GM23338 (cell line): ENCODE measurements at regions not wholly inside any gene's neighbourhood (a gene's known extent, or its start where the extent isn't known, plus 50 kb on each side); places are given as distances from the start of the nearest gene placed in this dataset.

Experiments
- ATAC-seq: fragments of 200-7000 bp; cut with Tn5 transposase; 3 replicates; pipeline ENCODE4 v1.9.1; 2020
- DNase-seq: peaks from one replicate; pipeline ENCODE4 v3.0.0-alpha.2; 2015; ENCODE audit warnings: low spot score
- H2AFZ ChIP-seq: fragments of 200-600 bp; sonication (generic); 2 replicates; pipeline ENCODE4 v1.8.0; 2016; ENCODE audit warnings: antibody characterized with exemption, mild to moderate bottlenecking, moderate library complexity
- H3F3A ChIP-seq: fragments of 200-600 bp; sonication (generic); replicated peaks from 2 replicates; pipeline ENCODE4 v1.8.0; 2017; ENCODE audit warnings: antibody characterized with exemption, mixed run types, low read depth
- H3K27ac ChIP-seq: fragments of 200-600 bp; sonication (generic); 2 replicates; pipeline ENCODE4 v1.6.1; 2016; ENCODE audit warnings: low read depth
- H3K27me3 ChIP-seq: fragments of 200-600 bp; sonication (generic); 2 replicates; pipeline ENCODE4 v1.8.0; 2016; ENCODE audit warnings: mild to moderate bottlenecking, mixed run types, moderate library complexity; ENCODE audit not compliant: insufficient read depth
- H3K36me3 ChIP-seq: fragments of 200-600 bp; sonication (generic); 2 replicates; pipeline ENCODE4 v1.8.0; 2016; ENCODE audit warnings: mild to moderate bottlenecking; ENCODE audit not compliant: insufficient read depth
- H3K4me1 ChIP-seq: fragments of 200-600 bp; sonication (generic); 2 replicates; pipeline ENCODE4 v1.8.0; 2016; ENCODE audit warnings: mild to moderate bottlenecking, moderate library complexity; ENCODE audit not compliant: insufficient read depth
- H3K4me2 ChIP-seq: fragments of 200-600 bp; sonication (generic); 2 replicates; pipeline ENCODE4 v1.7.1; 2017; ENCODE audit warnings: mixed run types
- H3K4me3 ChIP-seq: fragments of 200-600 bp; sonication (generic); 2 replicates; pipeline ENCODE4 v1.6.1; 2016; ENCODE audit warnings: mixed run types
- H3K79me2 ChIP-seq: fragments of 200-600 bp; sonication (generic); replicated peaks from 2 replicates; pipeline ENCODE4 v1.8.0; 2017; ENCODE audit warnings: mild to moderate bottlenecking; ENCODE audit not compliant: insufficient read depth
- H3K9me2 ChIP-seq: fragments of 200-600 bp; sonication (generic); 2 replicates; pipeline ENCODE4 v1.8.0; 2017; ENCODE audit not compliant: insufficient read depth
- H4K20me1 ChIP-seq: fragments of 200-600 bp; sonication (generic); replicated peaks from 2 replicates; pipeline ENCODE4 v1.8.0; 2017; ENCODE audit warnings: mild to moderate bottlenecking; ENCODE audit not compliant: insufficient read depth
- H3K27ac Mint-ChIP-seq: 2 replicates; pipeline ENCODE4 v1.8.0; 2020; ENCODE audit warnings: inconsistent platforms, mild to moderate bottlenecking, moderate library complexity, mixed read lengths
- H3K27me3 Mint-ChIP-seq: 3 replicates; pipeline ENCODE4 v1.8.0; 2022; ENCODE audit warnings: low read depth, mild to moderate bottlenecking, moderate library complexity, mixed read lengths, inconsistent platforms; ENCODE audit not compliant: insufficient read depth, poor library complexity
- H3K36me3 Mint-ChIP-seq: 3 replicates; pipeline ENCODE4 v1.8.0; 2021; ENCODE audit warnings: low read depth, mild to moderate bottlenecking, inconsistent platforms, moderate library complexity, mixed read lengths
- H3K4me1 Mint-ChIP-seq: 3 replicates; pipeline ENCODE4 v1.8.0; 2020; ENCODE audit warnings: mild to moderate bottlenecking, inconsistent platforms, mixed read lengths
- H3K4me3 Mint-ChIP-seq: 3 replicates; pipeline ENCODE4 v1.8.0; 2021; ENCODE audit warnings: moderate library complexity, mild to moderate bottlenecking, inconsistent platforms, mixed read lengths
- H3K9me3 Mint-ChIP-seq: 3 replicates; pipeline ENCODE4 v1.8.0; 2020; ENCODE audit warnings: moderate library complexity, mild to moderate bottlenecking, inconsistent platforms, mixed read lengths
- EZH2 ChIP-seq: fragments of 200-600 bp; sonication (generic); IDR thresholded peaks from one replicate; pipeline ENCODE4 v1.8.0; 2017; ENCODE audit warnings: antibody characterized with exemption, mild to moderate bottlenecking, low read depth; ENCODE audit not compliant: unreplicated experiment
- REST ChIP-seq: IDR thresholded peaks from one replicate; pipeline ENCODE4 v1.6.1; 2018; ENCODE audit warnings: antibody characterized with exemption; ENCODE audit not compliant: unreplicated experiment
- STAT1 ChIP-seq: IDR thresholded peaks from one replicate; pipeline ENCODE4 v1.6.1; 2016; ENCODE audit warnings: antibody characterized with exemption; ENCODE audit not compliant: unreplicated experiment
- ZNF114 ChIP-seq: fragments of 250-450 bp; sonication (Bioruptor Pico); IDR thresholded peaks from 2 replicates; pipeline ENCODE4 v1.5.0; 2020; ENCODE audit warnings: mild to moderate bottlenecking, moderate library complexity
- ZNF331 ChIP-seq: fragments of 250-450 bp; sonication (Bioruptor Pico); IDR thresholded peaks from 2 replicates; pipeline ENCODE4 v1.5.0; 2020; ENCODE audit warnings: low read depth, mild to moderate bottlenecking, moderate library complexity
- TF ChIP-seq, protein P1 (sequence below): fragments of 250-450 bp; sonication (Bioruptor Pico); IDR thresholded peaks from 2 replicates; pipeline ENCODE4 v1.5.0; 2020; ENCODE audit warnings: mild to moderate bottlenecking, moderate library complexity

DNA sequence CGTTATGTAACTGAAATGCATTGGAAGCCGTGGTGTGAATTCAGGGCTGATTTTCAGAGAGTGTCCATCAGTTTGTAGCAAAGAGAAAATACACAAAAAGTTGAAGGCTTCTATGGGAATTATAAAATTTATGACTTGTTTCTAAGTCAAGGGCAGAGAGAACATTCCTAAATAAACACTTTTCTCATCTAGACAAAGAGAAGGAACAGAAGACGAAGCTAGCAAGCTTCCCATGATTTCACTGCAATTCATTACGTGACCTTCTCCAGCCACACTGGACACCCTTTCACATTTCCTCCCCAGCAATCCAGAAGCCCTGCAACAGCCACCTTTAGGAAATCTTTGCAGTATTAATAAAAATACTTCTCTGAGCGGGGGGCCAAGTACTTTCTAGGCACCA, 67.8 kb downstream of the TMEM100 start (continued):
- TF ChIP-seq, protein P1, sequence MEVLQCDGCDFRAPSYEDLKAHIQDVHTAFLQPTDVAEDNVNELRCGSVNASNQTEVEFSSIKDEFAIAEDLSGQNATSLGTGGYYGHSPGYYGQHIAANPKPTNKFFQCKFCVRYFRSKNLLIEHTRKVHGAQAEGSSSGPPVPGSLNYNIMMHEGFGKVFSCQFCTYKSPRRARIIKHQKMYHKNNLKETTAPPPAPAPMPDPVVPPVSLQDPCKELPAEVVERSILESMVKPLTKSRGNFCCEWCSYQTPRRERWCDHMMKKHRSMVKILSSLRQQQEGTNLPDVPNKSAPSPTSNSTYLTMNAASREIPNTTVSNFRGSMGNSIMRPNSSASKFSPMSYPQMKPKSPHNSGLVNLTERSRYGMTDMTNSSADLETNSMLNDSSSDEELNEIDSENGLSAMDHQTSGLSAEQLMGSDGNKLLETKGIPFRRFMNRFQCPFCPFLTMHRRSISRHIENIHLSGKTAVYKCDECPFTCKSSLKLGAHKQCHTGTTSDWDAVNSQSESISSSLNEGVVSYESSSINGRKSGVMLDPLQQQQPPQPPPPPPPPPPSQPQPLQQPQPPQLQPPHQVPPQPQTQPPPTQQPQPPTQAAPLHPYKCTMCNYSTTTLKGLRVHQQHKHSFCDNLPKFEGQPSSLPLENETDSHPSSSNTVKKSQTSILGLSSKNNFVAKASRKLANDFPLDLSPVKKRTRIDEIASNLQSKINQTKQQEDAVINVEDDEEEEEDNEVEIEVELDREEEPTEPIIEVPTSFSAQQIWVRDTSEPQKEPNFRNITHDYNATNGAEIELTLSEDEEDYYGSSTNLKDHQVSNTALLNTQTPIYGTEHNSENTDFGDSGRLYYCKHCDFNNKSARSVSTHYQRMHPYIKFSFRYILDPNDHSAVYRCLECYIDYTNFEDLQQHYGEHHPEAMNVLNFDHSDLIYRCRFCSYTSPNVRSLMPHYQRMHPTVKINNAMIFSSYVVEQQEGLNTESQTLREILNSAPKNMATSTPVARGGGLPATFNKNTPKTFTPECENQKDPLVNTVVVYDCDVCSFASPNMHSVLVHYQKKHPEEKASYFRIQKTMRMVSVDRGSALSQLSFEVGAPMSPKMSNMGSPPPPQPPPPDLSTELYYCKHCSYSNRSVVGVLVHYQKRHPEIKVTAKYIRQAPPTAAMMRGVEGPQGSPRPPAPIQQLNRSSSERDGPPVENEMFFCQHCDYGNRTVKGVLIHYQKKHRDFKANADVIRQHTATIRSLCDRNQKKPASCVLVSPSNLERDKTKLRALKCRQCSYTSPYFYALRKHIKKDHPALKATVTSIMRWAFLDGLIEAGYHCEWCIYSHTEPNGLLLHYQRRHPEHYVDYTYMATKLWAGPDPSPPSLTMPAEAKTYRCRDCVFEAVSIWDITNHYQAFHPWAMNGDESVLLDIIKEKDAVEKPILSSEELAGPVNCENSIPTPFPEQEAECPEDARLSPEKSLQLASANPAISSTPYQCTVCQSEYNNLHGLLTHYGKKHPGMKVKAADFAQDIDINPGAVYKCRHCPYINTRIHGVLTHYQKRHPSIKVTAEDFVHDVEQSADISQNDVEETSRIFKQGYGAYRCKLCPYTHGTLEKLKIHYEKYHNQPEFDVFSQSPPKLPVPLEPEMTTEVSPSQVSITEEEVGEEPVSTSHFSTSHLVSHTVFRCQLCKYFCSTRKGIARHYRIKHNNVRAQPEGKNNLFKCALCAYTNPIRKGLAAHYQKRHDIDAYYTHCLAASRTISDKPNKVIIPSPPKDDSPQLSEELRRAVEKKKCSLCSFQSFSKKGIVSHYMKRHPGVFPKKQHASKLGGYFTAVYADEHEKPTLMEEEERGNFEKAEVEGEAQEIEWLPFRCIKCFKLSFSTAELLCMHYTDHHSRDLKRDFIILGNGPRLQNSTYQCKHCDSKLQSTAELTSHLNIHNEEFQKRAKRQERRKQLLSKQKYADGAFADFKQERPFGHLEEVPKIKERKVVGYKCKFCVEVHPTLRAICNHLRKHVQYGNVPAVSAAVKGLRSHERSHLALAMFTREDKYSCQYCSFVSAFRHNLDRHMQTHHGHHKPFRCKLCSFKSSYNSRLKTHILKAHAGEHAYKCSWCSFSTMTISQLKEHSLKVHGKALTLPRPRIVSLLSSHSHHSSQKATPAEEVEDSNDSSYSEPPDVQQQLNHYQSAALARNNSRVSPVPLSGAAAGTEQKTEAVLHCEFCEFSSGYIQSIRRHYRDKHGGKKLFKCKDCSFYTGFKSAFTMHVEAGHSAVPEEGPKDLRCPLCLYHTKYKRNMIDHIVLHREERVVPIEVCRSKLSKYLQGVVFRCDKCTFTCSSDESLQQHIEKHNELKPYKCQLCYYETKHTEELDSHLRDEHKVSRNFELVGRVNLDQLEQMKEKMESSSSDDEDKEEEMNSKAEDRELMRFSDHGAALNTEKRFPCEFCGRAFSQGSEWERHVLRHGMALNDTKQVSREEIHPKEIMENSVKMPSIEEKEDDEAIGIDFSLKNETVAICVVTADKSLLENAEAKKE (CRISPR knock-in tag): no peak

DNA sequence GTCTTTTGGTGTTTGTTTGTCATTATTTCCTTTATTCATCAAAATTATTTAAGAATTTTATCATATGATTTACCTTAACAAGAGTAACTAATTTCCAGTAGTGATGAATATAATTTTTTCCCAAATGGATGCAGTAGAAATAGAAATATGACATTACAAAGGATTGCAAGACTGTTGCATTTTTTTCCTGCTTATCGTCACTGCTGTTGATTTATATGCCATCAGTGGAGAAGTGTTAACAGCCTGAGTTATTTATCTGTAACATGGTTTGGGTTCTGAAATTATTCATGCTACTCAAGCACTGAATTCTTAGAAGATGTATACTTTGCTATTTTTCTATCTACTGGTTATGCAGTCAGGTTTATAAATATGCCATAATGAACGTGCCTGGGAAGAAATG, 68.6 kb downstream of the TMEM100 start:
- Histone ChIP-seq H3K27me3 (no peaks in the 10 kb centered on the region), H3F3A (no peaks in the 10 kb centered on the region), H3K36me3 (no peaks in the 10 kb centered on the region), H3K4me1 (no peaks in the 10 kb centered on the region), H3K9me2 (no peaks in the 10 kb centered on the region), H3K4me2 (no peak overlapping the region), H4K20me1 (no peaks in the 10 kb centered on the region), H3K27ac (no peak overlapping the region), H2AFZ (no peak overlapping the region), H3K4me3 (no peak overlapping the region), H3K79me2 (no peaks in the 10 kb centered on the region)
- Mint-ChIP-seq H3K27me3 (no peaks in the 10 kb centered on the region), H3K36me3 (no peaks in the 10 kb centered on the region), H3K9me3 (no peaks in the 10 kb centered on the region), H3K4me3 (no peak overlapping the region), H3K4me1 (no peaks in the 10 kb centered on the region), H3K27ac (no peak overlapping the region)
- DNase-seq: no peak
- no peak for TF ChIP-seq EZH2
- no peak for TF ChIP-seq ZNF331 (CRISPR knock-in tag)
- TF ChIP-seq REST: no peak
- TF ChIP-seq STAT1: no peak
- TF ChIP-seq ZNF114 (CRISPR knock-in tag): no peak
- no peak for ATAC-seq
